Upper lobe of left lung (tissue), 6 donors: ENCODE measurements at regions not wholly inside any gene's neighbourhood (a gene's known extent, or its start where the extent isn't known, plus 50 kb on each side); places are given as distances from the start of the nearest gene placed in this dataset.

Experiments
- ATAC-seq, 2 donors: fragments of 200-7000 bp; cut with Tn5 transposase; one replicate each; pipeline ENCODE4 v1.9.1; 2022; ENCODE audit warnings: mild to moderate bottlenecking in 2 of 2, moderate library complexity in 2 of 2; ENCODE audit not compliant: low FRiP score in 2 of 2
- DNase-seq, 2 donors: peaks; one replicate each; pipeline ENCODE4 v3.0.0-alpha.2; 2019 to 2020
- H3K27ac ChIP-seq, 4 donors: fragments of 200-600 bp; sonication (generic); one replicate each; pipeline ENCODE4 v1.5.1; 2016 to 2019
- H3K27me3 ChIP-seq, 4 donors: fragments of 200-600 bp; sonication (generic); one replicate each; pipeline ENCODE4 v1.5.1; 2017 to 2019
- H3K36me3 ChIP-seq, 4 donors: fragments of 200-600 bp; sonication (generic); one replicate each; pipeline ENCODE4 v1.5.1; 2016 to 2019
- H3K4me1 ChIP-seq, 4 donors: fragments of 200-600 bp; sonication (generic); one replicate each; pipeline ENCODE4 v1.5.1; 2018 to 2019
- H3K4me3 ChIP-seq, 4 donors: fragments of 200-600 bp; sonication (generic); one replicate each; pipeline ENCODE4 v1.5.1; 2017 to 2019; ENCODE audit warnings: mild to moderate bottlenecking in 2 of 4, moderate library complexity in 1 of 4
- H3K9me3 ChIP-seq, 4 donors: fragments of 200-600 bp; sonication (generic); one replicate each; pipeline ENCODE4 v1.5.1; 2018 to 2019
- CTCF ChIP-seq, 6 experiments: fragments of 450-650 bp in 4 of 6; fragments of 200-600 bp in 2 of 6; sonication (generic) in 2 of 6; IDR thresholded peaks; one replicate each; pipeline ENCODE4 v1.5.1; 2016 to 2019; ENCODE audit warnings: antibody characterized with exemption in 6 of 6
- EP300 ChIP-seq, 4 donors: sonication (generic); formaldehyde crosslinking; IDR thresholded peaks; one replicate each; pipeline ENCODE4 v1.5.1; 2017; ENCODE audit warnings: antibody characterized with exemption in 4 of 4, control low read depth in 2 of 4
- POLR2A ChIP-seq, 4 donors: fragments of 450-650 bp; IDR thresholded peaks; one replicate each; pipeline ENCODE4 v1.5.1; 2016 to 2017; ENCODE audit warnings: antibody characterized with exemption in 4 of 4, mild to moderate bottlenecking in 2 of 4
- POLR2AphosphoS5 ChIP-seq, 2 donors: sonication (generic); formaldehyde crosslinking; IDR thresholded peaks; one replicate each; pipeline ENCODE4 v1.5.1; 2017; ENCODE audit warnings: antibody characterized with exemption in 2 of 2
- WGBS, 2 donors: methylation state at CpG; one replicate each; pipeline ENCODE4 v1.1.5; 2017 to 2018; 5-methylcytosine and 5-hydroxymethylcytosine counted together
- donor health status: DM: no; HTN: no; CAD: no; lungs with moderate emphysema.
- donor health status: DM: no; HTN: yes; CAD: no; lungs with severe emphysema.

- Histone ChIP-seq H3K4me3 (no peak overlapping the region), H3K27ac (no peak overlapping the region), H3K9me3 (no peaks in the 10 kb centered on the region), H3K36me3 (no peaks in the 10 kb centered on the region), H3K27me3 (no peaks in the 10 kb centered on the region), H3K4me1 (peaks cover 0 to 10% (median 8%) of the 10 kb centered on the region in 4 donors)
- DNase-seq (no peak), ATAC-seq (no peak)
- no peak for TF ChIP-seq POLR2AphosphoS5 (IDR thresholded peaks at IDR 0.05)
- no peak for TF ChIP-seq POLR2A (IDR thresholded peaks at IDR 0.05)
These were observed 127.6 kb upstream of the AKIRIN2 start for GRCh38 chr6:87829622-87830121.

GRCh38 chr6:87828044-87828443, 126.0 kb upstream of the AKIRIN2 start:
- no peaks in the 10 kb centered on the region for H3K27me3 ChIP-seq
- H3K36me3 ChIP-seq, result no peaks in the 10 kb centered on the region
- DNase-seq (no peak), ATAC-seq (no peak)
- no peaks in the 10 kb centered on the region for H3K9me3 ChIP-seq
- WGBS, 2 donors, result 80 to 83% methylated on average over 3 of the region's 3 CpGs
- H3K27ac ChIP-seq, result no peak overlapping the region
- no peak overlapping the region for H3K4me3 ChIP-seq
- TF ChIP-seq CTCF (IDR thresholded peaks at IDR 0.05), result no peak
- no peak for TF ChIP-seq POLR2AphosphoS5 (IDR thresholded peaks at IDR 0.05)
- TF ChIP-seq EP300 (IDR thresholded peaks at IDR 0.05), result no peak
- no peak for TF ChIP-seq POLR2A (IDR thresholded peaks at IDR 0.05)
- H3K4me1 ChIP-seq, result peaks cover 0 to 10% (median 8%) of the 10 kb centered on the region in 4 donors

GRCh38 chr6:87827346-87827745, 125.3 kb upstream of the AKIRIN2 start:
- no peak overlapping the region for H3K4me3 ChIP-seq
- TF ChIP-seq POLR2A (IDR thresholded peaks at IDR 0.05) (no peak), EP300 (IDR thresholded peaks at IDR 0.05) (no peak), CTCF (IDR thresholded peaks at IDR 0.05) (no peak), POLR2AphosphoS5 (IDR thresholded peaks at IDR 0.05) (no peak)
- ATAC-seq (no peak), DNase-seq (no peak)
- H3K9me3 ChIP-seq, result no peaks in the 10 kb centered on the region
- no peak overlapping the region for H3K27ac ChIP-seq
- no peaks in the 10 kb centered on the region for H3K27me3 ChIP-seq
- 58 to 71% methylated on average over 6 of the region's 6 CpGs for WGBS, 2 donors
- H3K36me3 ChIP-seq, result no peaks in the 10 kb centered on the region
- peaks cover 0 to 10% (median 6%) of the 10 kb centered on the region in 4 donors for H3K4me1 ChIP-seq

GRCh38 chr6:87826424-87826823, 124.4 kb upstream of the AKIRIN2 start:
- Histone ChIP-seq H3K4me1 (peaks cover 0 to 10% (median 3%) of the 10 kb centered on the region in 4 donors), H3K9me3 (no peaks in the 10 kb centered on the region), H3K27ac (no peak overlapping the region), H3K27me3 (no peaks in the 10 kb centered on the region), H3K4me3 (no peak overlapping the region), H3K36me3 (no peaks in the 10 kb centered on the region)
- ATAC-seq (no peak), DNase-seq (no peak)
- TF ChIP-seq POLR2A (IDR thresholded peaks at IDR 0.05), result no peak
- no peak for TF ChIP-seq EP300 (IDR thresholded peaks at IDR 0.05)
- TF ChIP-seq CTCF (IDR thresholded peaks at IDR 0.05), result no peak
- TF ChIP-seq POLR2AphosphoS5 (IDR thresholded peaks at IDR 0.05), result no peak
- 83 to 100% methylated on average over 2 of the region's 2 CpGs for WGBS, 2 donors

- ATAC-seq (peak; percentile 43 to 79), DNase-seq (no peak)
- no peak overlapping the region for H3K4me3 ChIP-seq
- no peaks in the 10 kb centered on the region for H3K27me3 ChIP-seq
- no peaks in the 10 kb centered on the region for H3K36me3 ChIP-seq
- 32 to 36% methylated on average over 2 of the region's 2 CpGs for WGBS, 2 donors
- peaks cover 0 to 10% (median 3%) of the 10 kb centered on the region in 4 donors for H3K4me1 ChIP-seq
- H3K27ac ChIP-seq, result peak overlapping the region in 2 of 4 donors; percentile 19 to 72
- no peaks in the 10 kb centered on the region for H3K9me3 ChIP-seq
- no peak for TF ChIP-seq CTCF (IDR thresholded peaks at IDR 0.05)
- no peak for TF ChIP-seq POLR2AphosphoS5 (IDR thresholded peaks at IDR 0.05)
- TF ChIP-seq POLR2A (IDR thresholded peaks at IDR 0.05), result no peak
These were observed 123.8 kb upstream of the AKIRIN2 start for GRCh38 chr6:87825821-87826221.
